Fibroblast of skin of left biceps (primary cell): ENCODE measurements at regions not wholly inside any gene's neighbourhood (a gene's known extent, or its start where the extent isn't known, plus 50 kb on each side); places are given as distances from the start of the nearest gene placed in this dataset.

Experiments used
- DNase-seq, 2 experiments: peaks; one replicate each; pipeline ENCODE4 v3.0.0-alpha.2; 2013; ENCODE audit warnings: low read depth in 2 of 2

DNA sequence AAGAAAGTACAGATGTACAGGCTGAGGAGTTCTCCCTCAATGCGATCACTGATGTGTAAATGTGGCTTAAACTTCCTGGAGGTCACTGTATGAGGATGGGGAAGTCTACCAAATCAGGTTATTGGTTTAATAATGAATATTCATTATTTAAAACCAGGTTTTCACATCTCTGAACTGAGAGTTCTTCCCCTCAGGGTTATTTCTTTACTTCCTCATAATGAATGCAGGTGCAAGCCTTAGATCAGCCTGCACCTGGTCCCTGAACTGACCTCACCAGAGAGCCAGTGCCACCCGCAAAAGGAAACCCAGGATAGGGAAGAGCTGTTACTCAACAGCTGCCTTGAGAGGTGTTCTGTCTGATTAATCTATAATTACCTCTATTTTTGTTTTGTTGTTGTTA, 369.0 kb downstream of the EPHA4 start:
- no peak for DNase-seq

DNA sequence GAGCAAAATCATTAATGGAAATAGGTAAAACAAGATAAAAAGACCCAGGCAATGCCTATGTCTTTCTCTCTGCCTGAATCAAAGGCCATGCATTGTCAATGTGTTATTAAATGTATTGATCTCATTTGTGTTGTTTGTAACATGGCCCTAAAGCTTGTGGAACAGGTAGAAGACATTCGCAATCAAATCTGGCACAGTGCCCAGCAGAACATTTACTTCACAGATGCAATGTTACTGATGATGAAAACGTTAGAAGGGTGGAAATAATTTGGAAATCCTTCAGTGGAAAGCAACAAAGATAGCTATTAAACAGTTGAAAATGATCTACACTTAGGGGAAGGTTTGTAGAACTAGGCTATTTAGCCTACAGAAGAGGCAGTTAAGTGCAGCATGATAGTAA, 368.2 kb downstream of the EPHA4 start:
- DNase-seq, result no peak

DNA sequence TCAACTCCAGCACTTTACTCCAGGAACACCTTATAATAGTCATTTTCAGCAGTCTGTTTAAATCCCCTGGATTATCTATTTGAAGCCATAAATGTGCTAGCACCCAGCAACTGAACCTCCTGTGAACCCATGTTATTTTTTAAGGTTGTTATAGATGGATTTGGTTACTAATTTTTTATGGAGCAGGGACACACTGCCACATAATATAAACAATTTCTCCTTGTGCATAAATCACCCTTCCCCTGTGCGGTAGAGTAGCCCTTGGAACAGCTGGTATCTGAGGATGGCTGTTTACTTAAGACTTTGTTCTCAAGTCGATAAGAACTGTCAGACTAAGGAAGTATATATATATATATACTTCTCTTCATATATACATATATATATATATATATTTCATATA, 367.4 kb downstream of the EPHA4 start:
- no peak for DNase-seq

DNA sequence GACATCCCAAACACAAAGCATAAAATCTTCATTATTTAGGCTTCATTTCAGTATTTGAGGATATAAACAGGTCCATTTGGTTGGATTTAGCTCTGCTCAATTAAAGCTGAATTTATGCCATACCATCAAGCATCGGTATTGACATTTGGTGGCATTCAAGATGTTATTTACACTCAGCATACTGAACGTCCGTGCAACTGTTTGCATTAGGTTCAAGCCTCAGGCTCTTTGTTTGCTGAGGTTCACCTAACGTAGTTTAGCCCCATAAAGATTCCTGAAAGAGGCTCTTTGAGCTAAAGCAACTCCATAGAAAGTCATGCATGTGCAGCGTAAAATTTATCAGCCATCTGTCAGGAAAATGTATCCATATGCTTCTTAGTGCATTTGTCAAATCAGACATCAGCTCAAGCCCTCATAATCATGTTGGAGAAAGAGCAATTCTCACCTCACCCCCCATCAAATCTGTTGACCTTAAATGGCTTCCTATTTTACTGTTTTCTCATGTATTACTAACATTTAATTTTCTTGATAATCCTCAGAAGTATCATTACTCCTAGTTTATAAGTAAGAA, 366.9 kb downstream of the EPHA4 start:
- no peak for DNase-seq

DNA sequence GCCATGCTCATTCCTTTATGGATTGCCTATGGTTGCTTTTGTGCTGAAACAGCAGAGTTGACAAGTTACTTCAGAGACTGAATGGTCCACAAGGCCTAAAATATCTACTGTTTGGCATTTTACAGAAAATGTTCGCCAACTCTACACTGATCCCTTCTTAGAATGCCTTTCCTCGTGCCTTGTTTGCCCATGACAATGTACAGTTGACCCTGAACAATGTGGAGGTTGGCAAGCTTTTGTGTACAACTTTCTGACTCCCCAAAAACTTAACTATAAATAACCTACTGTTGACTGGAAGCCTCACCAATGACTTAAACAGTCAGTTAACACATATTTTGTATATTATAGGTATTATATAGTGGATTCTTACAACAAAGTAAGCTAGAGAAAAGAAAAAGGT, 361.4 kb downstream of the EPHA4 start:
- DNase-seq, result no peak

DNA sequence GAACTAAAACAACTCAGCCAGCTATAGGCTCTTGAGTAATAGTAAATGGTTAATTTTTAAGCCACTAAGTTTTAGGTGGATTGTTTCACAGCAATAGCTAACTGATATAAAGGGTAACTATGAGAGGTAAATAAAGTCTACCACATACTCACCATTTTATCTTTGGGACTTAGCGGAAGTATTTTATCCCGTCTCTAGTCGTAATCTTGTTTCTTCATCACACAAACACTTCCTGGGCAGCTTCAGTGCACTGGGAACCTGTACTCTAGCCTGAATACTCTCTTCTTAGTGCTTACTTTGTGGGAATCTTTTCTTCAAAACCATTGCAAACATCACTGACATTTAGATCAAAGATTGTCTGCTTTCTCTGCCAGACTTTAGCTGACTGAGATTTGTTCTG, 360.5 kb downstream of the EPHA4 start:
- no peak for DNase-seq

DNA sequence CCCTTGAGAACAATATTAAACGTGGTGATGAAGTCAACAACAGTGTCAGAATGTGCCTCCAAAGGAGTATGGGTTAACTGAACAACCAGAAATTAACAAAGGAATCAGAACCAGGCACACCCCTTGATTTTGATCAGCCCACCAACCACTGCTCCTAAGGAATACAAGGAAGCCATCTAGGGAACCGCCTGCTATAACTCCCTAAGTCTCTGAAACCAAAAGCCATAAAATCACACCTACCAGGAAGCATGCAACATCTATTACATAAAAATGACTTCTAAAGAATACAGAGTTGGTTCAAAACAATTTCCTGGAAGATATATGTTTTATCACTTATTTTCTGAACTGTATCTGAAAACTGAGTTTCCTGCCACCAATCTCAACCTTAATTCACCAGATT, 360.0 kb downstream of the EPHA4 start:
- no peak for DNase-seq

DNA sequence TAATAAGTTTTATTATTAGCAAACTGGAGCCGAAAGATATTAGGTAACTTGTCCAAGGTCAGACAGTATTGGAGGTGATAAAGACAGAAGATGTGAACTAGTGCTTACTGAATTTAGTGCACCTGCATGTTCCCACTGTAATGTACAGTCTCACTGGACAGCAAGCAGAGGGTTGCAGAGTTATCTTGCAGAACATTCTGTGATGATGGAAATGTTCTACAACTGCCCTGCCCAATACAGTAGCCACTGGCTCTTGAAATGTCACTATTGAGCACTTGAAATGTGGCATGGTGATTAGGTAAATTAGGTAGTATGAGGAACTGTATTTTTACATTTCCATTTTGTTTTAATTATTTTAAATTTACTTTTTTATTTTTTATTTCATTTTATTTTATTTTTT, 356.6 kb downstream of the EPHA4 start:
- DNase-seq, result no peak

DNA sequence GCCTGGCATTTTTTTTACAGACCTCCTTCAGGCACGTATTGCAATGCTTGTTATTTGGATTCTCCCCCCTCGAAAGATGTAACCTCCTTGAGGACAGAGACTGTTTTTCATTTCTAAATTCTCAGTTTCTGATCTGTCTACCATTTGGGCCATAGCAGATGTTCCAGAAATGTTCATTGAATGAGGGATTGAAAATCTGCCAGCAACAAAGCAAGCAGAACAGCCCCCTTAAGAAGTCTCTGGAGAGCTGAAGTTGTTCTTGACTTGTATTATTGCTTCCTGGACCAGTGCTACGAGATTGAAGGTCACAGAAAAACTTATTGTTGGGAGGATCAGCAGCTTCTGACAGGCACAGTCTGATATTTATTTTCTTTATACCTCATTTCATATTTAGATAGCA, 355.5 kb downstream of the EPHA4 start:
- no peak for DNase-seq

DNA sequence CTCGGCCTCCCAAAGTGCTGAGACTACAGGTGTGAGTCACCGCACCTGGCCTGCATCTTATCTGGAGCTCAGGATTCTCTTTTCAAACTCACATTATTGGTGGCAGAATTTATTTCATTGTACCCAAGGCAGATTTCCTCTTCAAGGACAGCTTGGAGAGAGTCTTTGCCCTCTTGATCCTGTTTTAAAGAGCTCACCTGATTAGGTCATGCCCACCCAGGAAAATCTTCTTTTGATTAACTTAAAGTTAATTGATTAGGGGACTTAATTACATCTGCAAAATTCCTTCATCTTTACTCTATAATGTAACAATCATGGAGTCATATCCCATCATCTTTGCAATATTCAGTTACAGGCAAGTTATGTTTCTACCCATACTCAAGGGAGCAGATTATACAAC, 346.4 kb downstream of the EPHA4 start:
- no peak for DNase-seq

DNA sequence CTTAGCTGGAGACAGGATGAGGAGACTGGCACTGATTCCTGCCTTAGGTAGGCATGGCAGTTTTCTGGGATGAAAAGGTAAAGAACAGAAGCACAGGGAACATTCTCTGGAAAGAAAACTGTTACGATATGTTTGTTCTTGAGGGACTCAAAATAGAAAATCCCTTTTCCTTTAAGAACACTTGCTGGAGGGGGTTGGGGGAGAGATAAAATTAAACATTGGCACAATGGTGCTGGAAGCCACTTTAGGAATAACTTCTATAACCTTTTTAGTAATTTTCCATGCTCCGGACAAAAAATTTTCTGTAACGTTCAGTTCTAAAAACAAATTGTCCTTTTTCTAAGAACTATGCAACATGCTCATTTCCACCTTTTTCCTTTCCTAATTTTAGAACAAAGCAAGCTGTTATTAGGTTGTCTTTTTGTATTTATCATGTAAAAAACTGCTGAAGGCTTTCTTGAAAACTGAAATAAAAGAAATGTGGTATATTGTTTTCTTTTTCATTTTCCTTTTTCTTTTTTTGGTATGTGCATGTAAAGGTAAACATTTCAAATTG, 343.8 kb downstream of the EPHA4 start:
- no peak for DNase-seq

DNA sequence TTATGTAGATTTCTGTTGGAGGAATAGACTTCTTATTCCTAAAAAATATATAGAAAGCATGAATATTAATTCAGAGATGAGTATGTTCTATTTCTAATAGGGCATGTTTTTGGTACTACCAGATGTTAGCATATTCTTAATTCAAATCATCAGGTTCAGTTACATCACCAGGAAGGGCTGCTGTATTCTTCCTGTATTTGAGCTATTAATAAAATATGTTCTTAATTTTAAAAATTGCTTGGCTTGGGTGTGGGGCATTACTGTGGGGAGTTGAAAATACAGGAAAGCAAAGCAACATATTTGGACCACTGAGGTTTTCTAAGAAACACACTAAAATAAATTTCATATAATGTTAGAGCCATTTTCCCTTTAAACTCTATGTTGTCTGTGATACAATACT, 343.0 kb downstream of the EPHA4 start:
- no peak for DNase-seq

DNA sequence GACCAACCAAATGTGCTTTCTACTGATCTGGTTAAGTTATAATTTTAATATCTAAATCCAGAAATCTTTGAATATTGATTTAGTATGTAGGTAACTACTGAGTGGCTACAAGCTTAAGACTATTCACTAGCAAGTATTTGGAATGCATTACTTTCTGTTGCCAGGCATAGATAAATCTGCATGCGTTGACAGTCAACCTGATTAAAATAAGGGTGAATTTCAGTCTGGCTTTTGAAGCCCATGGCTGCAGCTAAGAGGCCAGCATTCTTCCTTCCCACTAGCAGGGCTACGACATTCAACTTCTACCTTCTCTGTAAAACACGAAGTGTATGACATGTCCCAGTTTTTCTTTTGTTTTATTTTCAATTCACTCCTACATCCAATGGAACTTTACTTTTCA, 340.6 kb downstream of the EPHA4 start:
- no peak for DNase-seq

DNA sequence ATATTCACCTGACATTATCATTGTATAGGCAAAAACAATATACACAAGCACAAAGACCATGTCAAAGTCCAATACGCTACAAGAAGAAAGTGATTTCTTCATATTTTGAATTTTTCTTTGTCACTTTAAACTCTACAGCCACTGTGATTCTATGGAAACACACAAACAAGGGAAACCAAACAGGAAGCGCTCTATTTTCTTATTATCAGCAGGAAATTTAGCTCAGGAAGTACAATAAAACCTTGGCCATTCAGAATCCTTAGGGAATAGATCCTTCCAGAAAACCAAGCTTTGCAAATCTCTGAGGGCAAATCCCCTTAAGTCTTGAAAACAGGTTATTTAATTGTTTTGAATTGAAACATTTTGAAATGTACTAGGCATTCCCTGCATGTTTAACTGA, 336.2 kb downstream of the EPHA4 start:
- no peak for DNase-seq

DNA sequence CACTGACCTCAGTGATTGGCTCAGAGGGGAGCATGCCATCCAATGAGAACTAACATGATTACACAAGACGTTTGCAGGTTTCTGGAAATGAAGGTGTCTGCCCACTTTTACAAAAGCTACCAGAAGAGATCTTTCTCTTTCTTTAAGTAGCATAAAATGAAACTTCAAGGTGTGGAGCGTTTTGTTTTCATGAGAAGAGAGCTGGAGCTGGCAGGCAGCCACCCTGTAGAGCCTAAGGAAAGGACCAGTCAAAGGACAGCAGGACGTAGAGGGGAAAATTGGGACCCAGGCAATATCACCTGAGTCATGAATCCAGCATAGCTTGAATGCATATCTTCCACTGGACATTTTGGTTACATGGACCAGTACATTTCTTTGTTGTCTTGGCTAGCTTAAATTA, 331.0 kb downstream of the EPHA4 start:
- DNase-seq, result no peak

DNA sequence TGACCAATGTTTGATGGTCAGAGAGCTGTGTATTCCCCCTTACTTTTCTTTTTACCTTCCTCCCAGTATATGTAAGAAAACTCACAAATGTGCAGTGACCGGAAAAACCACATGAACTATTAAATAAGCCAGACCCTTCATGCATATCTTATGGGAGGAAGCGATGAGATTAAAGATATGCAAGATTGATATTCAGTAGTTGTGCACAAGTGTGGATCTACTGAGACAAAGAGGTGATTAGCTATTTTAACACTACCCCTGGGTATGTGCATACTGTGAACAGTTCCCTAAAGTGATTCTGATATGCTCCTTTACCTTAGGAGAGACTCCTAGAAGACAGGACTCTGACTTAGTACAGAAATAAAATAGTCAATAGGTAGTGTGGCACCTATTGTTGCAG, 328.3 kb downstream of the EPHA4 start:
- no peak for DNase-seq

DNA sequence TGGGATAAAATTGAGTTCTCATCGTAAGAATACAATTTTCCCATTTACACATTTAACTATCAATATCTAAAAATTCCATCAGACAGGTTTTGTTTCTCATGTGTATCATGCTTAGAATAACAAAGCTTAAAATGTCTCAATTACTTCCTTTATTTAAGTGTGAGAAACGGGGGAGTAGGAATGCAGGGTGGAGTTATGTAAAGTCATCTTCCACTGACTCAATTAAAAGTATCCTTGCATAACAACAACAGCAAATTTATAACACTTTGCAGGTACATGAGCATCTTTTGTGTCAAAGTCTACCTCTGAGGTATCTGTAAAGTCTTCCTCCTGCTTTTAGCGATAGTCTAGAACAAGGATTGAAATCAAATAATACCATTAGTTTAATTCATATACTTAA, 327.1 kb downstream of the EPHA4 start:
- no peak for DNase-seq

DNA sequence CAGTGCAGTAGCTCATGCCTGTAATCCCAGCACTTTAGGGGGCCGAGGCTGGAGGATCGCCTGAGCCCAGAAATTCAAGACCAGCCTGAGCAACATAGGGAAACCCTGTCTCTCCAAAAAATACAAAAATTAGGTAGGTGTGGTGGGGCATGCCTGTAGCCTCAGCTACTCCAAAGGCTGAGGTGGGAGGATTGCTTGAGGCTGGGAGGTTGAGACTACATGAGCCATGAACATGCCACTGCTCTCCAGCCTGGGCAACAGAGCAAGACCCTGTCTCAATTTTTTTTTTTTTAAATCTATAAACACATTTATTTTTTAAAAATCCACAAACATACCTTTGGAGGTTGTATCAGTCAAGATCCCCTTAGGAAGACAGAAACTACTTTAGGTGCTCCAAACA, 326.3 kb downstream of the EPHA4 start:
- no peak for DNase-seq

DNA sequence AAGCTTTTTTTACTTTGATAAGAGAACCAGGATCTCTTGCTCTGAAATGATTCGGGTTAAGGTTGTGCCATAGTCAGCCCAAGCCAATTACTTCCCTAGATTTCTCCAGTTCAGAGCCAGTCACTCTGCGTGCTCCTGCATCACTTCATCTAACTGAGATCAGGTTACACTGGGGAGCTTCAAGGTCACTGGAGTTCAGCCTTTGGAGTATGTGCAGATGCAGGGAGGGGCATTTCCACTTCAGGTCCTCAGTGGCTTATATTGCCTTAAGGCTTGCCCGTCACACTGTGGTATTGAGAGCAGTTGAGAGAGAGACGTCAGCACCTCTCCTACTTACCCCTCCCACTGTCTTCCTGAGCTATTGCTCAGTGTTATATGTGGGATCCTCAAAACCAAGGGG, 317.8 kb downstream of the EPHA4 start:
- no peak for DNase-seq

DNA sequence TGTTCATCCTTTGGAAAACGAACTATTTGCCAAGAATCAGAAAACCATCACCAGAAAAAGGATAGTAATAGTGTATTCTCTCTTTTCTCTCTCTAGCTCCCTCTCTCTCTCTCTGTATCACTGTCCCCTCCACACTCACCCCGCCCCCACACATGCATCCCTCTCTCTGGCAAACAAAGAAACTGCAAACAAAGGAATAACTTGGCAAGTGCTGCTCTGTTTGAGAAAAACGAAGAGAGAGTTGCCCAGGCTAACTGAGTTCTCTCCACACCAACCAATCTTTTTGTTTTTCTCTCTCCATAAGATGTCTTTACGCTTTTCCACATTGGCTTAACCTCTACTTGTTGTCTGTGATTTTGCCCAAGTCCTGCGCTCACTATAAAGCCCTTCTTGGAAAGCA, 316.2 kb downstream of the EPHA4 start:
- no peak for DNase-seq

DNA sequence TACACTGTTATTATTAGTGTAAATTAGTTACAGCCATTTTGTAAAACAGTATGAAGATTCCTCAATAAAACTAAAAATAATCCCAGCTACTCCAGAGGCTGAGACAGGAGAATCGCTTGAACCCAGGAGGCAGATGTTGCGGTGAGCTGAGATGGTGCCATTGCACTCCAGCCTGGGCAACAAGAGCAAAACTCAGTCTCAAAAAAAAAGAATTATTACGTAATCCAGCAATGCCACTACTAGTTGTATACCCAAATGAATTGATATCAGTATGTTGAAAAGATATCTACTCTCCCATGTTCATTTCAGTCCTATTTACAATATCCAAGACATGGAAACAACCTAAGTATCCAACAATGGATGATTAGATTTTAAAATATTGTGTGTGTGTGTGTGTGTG, 313.6 kb downstream of the EPHA4 start:
- no peak for DNase-seq

DNA sequence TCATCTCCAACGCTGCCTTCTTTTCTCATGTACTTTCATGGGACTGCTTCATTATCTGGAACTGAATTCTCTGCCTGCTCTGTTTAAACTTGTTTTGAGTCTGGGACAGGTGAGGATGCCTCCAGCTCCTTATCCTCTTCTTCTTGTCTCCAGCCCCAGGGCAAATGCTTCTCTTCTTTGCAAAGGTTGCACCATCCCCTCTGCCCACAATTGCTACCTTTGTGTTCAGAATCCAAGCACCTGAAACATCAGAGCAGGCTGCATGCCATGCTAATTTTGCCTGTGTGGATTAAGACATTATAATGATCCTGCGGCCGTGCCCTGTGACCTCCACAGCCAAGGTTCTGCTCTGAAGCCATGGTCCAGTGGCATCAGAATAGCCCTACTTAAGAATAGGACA, 309.5 kb downstream of the EPHA4 start:
- DNase-seq, result no peak

DNA sequence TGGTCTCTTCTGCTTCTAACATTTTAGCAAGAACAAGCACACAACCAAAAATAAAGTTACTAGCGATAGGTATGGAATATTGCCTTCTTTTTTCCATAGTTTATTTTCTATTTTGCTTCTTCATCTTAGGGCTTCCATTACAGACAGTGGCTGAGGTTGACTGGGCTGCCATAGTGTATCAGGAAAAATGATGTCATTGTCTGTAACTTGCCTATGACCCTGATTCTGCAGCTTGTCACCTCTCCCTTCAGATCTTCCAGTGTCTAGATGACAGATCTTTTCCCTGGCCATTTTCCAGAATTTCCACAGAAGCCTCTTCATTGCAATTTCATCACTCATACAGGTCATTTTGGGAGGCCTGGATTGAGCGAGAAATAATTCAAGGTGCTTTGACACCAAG, 308.5 kb downstream of the EPHA4 start:
- no peak for DNase-seq

DNA sequence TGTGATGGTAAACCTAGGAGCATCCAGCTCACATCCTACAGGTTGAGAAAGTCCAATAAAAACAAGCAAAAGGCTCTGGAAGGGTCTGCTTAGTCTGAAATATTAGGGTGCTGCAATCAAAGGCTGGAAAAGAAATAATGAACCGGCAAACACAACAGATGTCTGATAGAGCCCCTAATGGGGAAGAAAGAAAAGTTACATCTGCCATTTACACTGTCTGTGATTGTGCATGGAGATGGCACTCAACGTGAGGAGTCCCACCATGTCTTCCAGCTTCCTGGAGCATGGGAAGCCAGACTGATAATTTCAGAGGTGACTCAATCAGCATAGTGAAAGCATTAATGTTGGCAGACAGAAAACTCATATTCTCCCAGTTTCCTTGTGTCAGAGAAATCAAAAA, 307.8 kb downstream of the EPHA4 start:
- no peak for DNase-seq
